ENCODE measurements at regions not wholly inside any gene's neighbourhood (a gene's known extent, or its start where the extent isn't known, plus 50 kb on each side); places are given as distances from the start of the nearest gene placed in this dataset.
"Not testable (repeated sequence)": the region's sequence is repeated elsewhere in the genome, so short reads cannot be mapped to it uniquely, and the experiment has no call there.

DNA sequence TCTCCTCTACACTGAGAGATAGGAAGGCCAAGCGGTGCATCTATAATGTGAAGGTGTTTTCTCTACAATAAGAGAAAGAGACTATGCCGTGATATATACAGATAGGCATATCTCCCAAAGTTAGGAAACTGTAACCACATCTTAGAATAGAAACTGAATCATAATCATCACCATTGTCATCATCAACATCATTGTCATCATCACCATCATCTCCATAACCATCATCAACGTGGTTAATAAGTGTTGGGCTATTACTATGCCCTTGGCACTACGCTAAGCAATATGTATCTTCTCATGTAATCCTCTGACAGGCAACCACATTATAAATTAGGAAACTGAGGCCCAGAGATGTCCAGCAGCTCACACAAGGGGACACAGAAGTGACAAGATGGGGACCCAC, 369.9 kb downstream of the ANAPC1 start:
- not testable (repeated sequence) for H3K4me3 ChIP-seq (ENCODE audit: low read depth, low read length); DNase-seq (ENCODE audit: low read depth)

- not testable (repeated sequence) for DNase-seq (ENCODE audit: low read depth); H3K4me3 ChIP-seq (ENCODE audit: low read depth, low read length)
Measured at GRCh38 chr2:111517050-111517720, 366.8 kb downstream of the ANAPC1 start.

DNA sequence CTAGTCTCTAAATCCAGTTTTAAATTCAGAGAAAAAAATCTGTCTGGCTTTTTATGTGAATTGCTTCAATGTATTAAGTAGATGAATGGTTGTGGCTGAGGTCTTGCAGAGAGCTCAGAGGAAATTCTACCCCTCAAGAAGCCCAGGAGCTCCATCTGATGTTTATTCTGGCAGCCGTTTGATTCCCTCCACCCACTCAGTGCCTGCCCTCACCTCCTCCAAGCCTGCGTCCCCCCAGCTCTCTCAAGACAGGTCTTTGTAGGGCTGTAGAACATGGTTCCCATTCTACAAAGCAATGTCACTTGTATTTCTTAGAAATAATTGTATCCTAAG, 366.3 kb downstream of the ANAPC1 start:
- DNase-seq (ENCODE audit: low read depth); H3K4me3 ChIP-seq (ENCODE audit: low read depth, low read length): not testable (repeated sequence)

DNA sequence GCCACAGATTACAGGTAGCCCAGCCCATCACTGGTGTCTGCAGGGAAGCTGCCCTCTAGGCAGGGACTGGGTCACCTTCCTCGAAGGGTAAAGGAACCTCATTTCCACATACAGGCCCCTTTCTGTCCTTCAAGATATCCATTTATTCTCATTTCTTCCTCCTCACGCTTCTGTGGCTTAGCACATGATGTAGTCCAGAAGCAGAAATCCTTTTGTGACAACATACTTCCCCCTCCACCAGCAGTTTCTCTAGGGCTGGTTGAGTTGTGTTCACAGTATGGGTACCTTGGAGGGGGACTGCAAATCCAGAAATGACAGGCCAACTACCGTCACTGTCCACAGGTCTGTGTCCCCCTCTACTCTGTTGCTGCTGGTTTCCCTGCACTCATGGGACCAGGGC, 364.9 kb downstream of the ANAPC1 start:
- no peak overlapping the region for H3K4me3 ChIP-seq (ENCODE audit: low read depth, low read length)
- DNase-seq (ENCODE audit: low read depth), result no peak
- TF ChIP-seq, protein P1, sequence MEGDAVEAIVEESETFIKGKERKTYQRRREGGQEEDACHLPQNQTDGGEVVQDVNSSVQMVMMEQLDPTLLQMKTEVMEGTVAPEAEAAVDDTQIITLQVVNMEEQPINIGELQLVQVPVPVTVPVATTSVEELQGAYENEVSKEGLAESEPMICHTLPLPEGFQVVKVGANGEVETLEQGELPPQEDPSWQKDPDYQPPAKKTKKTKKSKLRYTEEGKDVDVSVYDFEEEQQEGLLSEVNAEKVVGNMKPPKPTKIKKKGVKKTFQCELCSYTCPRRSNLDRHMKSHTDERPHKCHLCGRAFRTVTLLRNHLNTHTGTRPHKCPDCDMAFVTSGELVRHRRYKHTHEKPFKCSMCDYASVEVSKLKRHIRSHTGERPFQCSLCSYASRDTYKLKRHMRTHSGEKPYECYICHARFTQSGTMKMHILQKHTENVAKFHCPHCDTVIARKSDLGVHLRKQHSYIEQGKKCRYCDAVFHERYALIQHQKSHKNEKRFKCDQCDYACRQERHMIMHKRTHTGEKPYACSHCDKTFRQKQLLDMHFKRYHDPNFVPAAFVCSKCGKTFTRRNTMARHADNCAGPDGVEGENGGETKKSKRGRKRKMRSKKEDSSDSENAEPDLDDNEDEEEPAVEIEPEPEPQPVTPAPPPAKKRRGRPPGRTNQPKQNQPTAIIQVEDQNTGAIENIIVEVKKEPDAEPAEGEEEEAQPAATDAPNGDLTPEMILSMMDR (IDR thresholded peaks at IDR 0.05; ENCODE audit: insufficient read depth, low read depth, low read length), result no peak

DNA sequence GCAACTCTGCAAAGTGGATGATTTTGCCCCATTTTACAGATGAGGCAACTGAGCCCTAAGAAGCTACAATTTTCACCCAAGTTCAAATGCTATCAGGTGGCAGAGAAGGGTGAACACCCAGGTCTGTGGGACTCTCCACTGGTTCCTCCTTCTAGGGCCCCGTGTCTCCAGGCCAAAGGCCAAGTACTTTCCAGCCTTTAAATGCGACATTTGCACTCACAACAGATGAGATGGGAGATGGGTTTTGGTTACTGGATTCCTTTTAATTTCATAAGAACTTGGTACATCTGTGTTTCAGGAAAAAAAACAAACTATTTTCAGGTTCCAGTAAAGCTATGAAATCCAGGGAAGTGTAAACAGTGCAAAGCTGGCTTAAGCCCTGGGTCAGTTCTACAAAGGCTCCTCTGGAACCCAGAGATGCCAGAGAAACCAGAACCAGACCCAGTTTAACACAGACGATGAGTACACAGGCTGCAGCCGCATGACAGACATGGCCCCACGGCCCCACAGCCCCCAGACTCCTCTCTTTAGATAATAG, 361.7 kb downstream of the ANAPC1 start:
- peak; percentile 97 for DNase-seq (ENCODE audit: low read depth)
- no peak overlapping the region for H3K4me3 ChIP-seq (ENCODE audit: low read depth, low read length)
- TF ChIP-seq, protein P1 (IDR thresholded peaks at IDR 0.05; ENCODE audit: insufficient read depth, low read depth, low read length), result no peak

GRCh38 chr2:111523009-111523408, 361.0 kb downstream of the ANAPC1 start:
- TF ChIP-seq, protein P1 (IDR thresholded peaks at IDR 0.05; ENCODE audit: insufficient read depth, low read depth, low read length), result no peak
- H3K4me3 ChIP-seq (ENCODE audit: low read depth, low read length), result no peak overlapping the region
- no peak for DNase-seq (ENCODE audit: low read depth)

DNA sequence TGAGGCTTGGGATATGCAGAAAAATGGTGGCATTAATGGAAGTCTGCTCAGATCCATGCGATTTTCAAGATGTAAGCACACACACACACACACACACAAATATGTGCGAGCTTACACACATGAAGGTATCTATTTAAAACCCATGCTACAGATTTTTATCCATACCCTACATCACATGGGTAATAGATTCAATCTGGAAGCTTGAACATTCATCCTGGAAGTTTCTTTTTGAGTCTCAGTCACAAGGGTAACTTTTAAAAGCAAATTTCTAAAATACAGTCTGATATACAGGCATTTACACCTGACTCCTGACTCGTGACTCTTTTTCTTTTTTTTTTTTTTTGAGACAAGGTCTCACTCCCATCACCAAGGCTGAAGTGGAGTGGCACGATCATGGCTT, 359.0 kb downstream of the ANAPC1 start:
- H3K4me3 ChIP-seq (ENCODE audit: low read depth, low read length), result not testable (repeated sequence)

GRCh38 chr2:111526041-111526639, 357.9 kb downstream of the ANAPC1 start:
- DNase-seq (ENCODE audit: low read depth), result not testable (repeated sequence)

More for the DNA sequence above, 359.0 kb downstream of the ANAPC1 start:
- not testable (repeated sequence) for DNase-seq (ENCODE audit: low read depth)

DNA sequence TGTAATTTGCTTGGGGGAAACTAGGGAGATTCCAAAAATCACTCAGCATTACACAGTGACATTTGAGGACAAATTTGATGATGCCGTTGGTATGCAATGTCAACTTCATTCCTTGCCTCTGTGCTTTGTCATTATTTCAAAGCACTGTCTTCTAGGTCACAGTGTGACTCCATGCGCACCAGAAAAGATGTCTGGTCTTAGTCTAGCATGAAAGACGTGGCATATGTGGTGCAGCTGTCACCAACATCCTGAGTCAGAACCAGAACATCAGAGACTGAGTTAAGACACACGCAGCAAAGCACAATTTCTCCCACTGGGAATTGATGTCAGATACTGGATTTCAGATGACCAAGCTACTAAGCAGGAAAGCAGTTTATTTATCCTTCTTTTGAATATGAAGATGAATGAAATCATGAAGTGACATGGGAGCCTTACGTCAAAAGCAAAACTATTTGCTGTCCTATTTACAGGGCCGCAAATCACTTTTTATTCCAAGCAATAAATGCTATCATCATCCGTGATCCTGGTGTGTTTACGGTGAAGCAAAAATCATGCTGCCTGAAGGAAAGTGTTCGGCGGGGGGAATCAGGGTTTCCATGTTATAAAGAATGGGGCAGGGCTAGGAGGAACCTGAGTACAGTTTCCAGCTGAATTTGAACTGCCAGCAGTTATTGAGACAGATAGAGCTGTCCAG, 356.1 kb downstream of the ANAPC1 start:
- DNase-seq (ENCODE audit: low read depth), result peak; percentile 58
- not testable (repeated sequence) for H3K4me3 ChIP-seq (ENCODE audit: low read depth, low read length)

More at GRCh38 chr2:111526041-111526639, 357.9 kb downstream of the ANAPC1 start:
- not testable (repeated sequence) for H3K4me3 ChIP-seq (ENCODE audit: low read depth, low read length)

GRCh38 chr2:111529022-111529421, 355.0 kb downstream of the ANAPC1 start:
- not testable (repeated sequence) for DNase-seq (ENCODE audit: low read depth); H3K4me3 ChIP-seq (ENCODE audit: low read depth, low read length)

DNA sequence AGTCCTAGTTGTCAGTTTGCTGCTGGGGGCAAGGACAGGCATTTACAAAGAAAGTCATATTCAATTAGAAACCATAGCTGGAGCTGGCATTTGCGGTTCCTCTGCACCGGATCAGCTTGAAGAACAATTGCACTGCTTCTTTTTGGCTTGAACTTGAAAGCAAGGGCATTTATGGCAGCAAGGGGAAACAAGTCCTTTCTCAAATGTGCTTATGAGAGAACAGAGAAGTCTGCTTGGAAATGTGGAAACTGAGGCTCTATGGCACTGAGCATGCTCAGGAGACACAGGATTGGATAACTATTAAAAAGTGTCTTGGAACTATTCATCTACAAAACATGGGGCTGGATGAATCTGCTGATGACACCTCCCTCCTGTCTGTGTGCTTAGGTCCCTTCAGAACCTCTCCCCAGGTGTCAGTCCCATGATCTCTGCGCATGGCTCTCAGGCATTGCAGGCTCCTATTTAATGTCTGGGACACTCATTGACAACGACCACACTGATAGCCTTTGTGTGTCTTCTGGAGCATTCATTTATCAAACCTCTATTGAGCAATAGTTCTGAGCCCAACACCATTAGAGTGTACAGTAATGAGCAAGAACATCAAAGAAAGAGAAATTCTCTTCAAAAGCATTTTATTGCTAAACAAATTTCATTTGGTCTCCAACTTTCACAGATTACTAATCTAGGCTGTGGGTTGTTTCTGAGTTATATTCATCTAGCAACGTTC, 353.6 kb downstream of the ANAPC1 start:
- DNase-seq (ENCODE audit: low read depth), result not testable (repeated sequence)

GRCh38 chr2:111532682-111533556, 351.1 kb downstream of the ANAPC1 start:
- H3K4me3 ChIP-seq (ENCODE audit: low read depth, low read length), result not testable (repeated sequence)

More for the DNA sequence above, 353.6 kb downstream of the ANAPC1 start:
- not testable (repeated sequence) for H3K4me3 ChIP-seq (ENCODE audit: low read depth, low read length)

DNA sequence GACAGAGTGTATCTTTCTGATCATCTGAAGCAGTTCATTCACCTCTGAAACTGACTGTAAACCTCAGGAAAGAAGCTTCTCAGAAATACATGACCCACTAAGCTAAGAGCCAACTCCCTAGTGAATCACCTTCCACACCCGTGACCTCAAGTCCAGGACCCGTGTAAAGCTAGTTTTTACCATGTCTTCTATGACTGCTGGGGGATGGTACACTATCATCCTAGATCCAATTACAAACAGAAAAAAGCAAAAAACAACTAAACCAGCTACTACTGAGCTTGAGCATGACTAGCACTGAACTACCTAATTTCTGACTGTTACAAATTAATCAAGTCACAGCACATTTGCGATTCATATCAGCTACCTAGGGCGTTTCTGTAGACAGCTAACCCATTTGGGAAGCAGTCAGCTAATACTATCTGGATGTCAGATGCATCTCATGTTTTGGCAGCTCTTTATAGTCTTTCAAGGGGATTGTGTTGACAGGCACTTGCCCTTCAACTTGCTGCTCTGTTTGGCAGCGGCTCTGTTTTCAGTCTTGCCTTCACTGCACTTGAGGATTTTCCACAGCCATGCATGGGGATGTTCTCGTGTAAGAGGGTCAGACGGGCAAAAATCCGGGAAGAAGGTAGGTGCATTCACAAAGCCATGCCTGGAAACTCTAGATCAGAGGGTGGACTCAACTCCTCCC, 350.3 kb downstream of the ANAPC1 start:
- peak; percentile 58 for DNase-seq (ENCODE audit: low read depth)
- H3K4me3 ChIP-seq (ENCODE audit: low read depth, low read length), result not testable (repeated sequence)

More at GRCh38 chr2:111532682-111533556, 351.1 kb downstream of the ANAPC1 start:
- DNase-seq (ENCODE audit: low read depth), result not testable (repeated sequence)

Measured in fibroblast of villous mesenchyme (primary cell).